Stimulated activated CD4-positive, alpha-beta T cell treated with anti-CD3 and anti-CD28 coated beads, Interleukin-1b, Interleukin-23, amount 100 ng/mL, for 48 hours (primary cell): ENCODE measurements at regions not wholly inside any gene's neighbourhood (a gene's known extent, or its start where the extent isn't known, plus 50 kb on each side); places are given as distances from the start of the nearest gene placed in this dataset.

Experiments used
- DNase-seq: peaks from one replicate; pipeline ENCODE4 v3.0.0-alpha.2; 2020

DNA sequence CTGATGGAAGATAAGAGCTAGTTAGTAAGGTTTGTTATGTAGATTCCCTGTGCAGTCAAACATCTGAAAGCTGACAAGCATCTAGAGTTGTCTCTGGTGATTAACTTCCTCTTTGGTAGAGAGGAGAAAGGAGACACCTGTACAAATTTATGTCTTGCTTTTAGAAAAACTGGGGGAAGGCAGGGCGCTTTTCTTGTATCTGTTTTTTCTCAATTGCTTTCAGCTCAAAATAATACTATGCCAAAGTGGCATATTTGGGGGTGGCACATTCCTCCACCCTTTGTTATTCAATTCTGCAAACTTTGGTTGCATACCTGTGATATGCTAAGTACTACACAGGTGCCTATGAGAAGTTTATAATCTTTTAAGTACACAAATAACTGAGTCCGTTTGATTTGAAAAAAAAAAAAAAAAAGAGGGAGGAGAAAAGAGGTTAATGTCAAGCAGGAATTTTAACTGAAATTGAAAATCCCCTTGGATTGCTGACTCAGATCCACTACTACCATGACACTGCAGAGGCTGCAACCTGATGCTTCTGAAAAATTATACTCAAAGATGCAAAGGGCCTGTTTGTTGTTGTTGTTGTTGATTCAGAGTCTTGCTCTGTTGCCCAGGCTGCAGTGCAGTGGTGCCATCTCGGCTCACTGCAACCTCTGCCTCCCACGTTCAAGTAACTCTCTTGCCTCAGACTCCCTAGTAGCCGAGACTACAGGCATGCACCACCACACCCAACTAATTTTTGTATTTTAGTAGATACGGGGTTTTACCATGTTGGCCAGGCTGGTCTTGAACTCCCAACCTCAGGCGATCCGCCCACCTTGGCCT, 164.8 kb upstream of the NBEA start:
- DNase-seq, result no peak

DNA sequence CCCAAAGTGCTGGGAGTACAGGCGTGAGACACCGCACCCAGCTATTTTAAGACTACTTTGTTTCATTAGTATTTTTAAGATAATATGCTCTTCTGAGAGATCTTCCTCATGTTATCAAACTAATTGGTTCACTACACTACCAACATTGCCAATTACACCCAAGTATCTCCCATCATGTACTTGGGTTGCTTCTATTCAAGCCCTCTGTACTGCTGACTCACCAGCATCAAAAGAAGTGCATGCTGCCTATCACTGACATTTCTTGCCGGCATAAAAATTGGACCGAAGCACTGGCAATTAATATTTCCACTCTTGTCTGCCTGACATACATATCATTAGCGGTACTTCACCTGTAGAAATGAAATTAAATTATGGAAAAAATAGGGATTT, 164.2 kb upstream of the NBEA start:
- DNase-seq, result no peak

DNA sequence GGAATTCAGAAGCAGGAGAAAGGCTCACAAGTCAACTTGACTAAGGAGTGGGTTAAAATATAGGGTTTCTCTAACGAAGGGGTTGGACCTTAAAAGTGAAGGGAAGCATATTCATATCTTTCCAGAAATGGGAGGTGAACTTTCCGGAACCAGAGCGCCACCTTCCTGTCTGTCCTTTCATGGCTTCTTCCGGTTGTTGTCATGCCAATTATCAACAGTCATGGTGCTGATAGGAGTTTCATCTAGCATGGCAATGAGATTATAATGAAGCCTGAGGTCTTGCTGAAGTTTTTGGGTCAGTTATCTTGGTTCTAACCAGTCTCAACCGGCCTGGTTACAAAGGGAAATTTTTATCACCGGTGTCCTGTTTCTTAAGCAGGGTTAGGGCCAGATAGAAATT, 162.9 kb upstream of the NBEA start:
- DNase-seq, result no peak

DNA sequence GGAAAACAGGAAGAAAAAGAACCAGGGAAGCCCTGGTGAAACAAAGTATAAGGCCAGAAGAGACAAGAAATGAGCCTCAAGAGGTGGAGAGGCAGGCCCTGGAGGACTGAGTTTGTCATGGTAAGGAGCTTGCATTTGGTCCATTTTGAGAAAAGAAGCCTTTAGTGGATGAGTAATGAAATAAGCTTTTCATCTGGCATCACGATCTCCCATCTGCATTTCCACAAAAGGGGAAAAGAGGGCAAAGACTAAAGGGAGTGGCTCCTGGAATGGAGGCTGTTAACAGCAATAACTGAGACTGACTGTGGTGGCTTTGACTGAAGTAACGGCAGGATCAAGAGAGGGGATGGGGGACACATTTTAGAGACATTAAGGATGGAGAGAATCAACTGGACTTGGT, 148.8 kb upstream of the NBEA start:
- no peak for DNase-seq

DNA sequence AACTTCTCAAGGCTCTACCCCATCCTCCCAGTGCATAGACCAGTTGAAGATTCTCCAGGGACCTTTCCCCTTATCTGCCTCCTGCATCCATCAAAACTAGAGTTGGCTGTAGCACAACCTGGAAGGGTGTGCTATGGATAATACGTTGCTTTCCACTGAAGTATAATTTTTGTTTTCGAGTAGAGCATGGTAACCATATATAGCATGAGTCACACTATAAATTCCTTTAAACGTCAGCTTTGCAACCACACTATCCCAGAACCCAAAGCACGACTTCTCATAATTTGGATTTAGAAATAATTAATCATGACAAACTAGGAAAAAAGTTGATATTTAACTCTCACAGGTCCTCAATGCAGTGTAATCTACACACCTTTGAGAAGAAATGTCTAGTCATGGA, 138.3 kb upstream of the NBEA start:
- no peak for DNase-seq

DNA sequence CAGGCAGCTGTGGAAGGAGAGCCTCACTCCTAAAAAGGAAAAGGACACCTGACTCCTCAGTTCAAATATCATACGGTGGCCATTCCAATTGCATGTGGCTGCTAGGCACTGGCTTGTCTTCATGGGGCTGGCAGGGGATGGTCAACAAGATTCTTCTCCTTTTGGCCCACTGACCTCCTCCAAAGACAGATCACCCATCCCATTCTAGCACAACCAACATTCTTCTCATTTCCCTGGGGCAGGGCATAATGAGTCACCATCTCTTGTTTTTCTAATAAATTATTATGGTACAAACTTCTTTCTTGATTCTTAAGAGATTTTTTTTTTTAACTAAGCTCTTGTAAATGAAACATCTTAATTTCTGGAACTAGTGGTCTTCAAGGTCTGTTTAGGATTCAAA, 136.7 kb upstream of the NBEA start:
- no peak for DNase-seq

DNA sequence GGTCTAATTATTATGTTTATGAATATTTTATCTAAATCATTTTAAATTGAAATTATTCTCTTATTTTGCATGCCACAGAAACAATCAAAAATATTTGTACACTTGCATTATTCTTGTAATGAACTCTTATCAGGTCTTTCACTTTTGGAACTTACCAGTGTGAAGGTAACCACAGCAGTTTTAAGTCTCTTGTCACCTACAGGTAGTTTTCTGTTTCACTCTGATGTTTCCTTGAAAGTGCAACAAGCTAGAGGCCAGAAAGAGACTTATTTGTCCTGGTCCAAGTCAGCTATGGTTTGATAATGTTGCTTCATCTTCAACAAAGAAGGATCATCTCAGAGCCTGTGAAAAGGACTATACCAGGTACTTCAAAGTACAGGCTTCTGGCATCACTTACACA, 133.4 kb upstream of the NBEA start:
- no peak for DNase-seq

DNA sequence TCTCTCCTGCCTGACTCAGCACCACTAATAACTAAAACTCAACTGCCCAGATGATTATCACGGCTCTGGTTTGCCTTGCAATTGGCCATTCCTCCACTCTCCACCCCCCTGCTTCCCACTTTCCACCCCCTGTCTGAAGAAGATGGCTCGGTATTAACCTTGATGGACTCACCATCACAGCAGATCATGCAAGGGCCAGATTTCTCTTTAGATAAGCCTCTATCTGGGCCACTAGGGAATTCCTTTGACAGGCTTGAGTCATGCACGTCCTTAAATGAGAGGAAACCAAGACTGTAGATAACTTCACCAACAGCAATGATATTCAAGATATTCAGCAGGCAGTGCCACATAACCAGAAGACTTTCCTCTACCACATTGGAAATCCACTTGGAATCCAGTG, 131.1 kb upstream of the NBEA start:
- DNase-seq, result no peak

DNA sequence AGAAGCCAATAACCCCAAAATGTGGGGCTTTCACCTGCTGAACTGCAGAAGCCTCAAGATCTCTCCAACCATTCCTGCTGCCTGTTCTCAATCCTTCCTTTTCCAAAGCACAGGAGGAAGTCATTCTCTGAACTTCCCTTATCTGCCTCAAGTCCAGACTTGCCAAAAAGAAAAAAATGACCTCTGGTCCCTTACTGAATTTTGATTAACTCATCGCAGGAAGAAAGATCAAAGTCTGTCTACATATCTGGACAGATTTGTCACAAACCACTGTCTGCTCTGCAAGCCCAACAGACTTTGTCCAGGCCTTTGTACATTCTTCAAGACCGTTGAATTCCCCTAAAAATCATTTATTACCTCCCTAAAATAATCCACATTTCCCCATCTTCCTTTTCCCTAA, 126.5 kb upstream of the NBEA start:
- DNase-seq, result no peak

DNA sequence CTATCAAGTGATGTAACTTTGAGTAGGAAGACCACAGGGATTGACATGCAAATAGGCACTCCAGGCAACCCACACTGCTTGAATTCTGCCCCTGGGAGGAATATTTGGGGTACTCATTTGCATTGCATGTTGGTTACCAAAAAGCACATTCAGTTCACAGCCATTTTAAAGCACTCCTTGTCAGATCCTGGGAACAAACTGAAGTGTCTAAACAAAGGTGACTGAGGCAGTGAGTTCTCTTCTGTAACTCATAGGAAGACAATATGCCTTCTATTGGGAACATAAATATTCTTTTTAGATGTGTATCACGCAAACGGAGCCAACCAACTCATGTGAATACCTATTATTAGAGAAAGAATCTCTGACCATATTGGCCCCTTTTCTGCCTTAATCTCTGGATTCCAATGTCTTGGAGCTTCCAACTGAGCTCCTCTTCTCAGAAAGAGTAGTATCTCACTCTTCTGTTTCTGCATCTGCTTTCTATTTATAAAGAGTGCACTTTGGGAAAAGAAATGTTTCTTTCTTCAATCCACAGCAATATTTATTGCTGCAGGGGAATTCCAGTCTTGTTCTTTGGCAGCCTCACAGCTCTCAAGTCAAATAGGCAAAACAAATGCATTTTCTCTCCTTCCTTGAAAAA, 125.7 kb upstream of the NBEA start:
- DNase-seq, result no peak

DNA sequence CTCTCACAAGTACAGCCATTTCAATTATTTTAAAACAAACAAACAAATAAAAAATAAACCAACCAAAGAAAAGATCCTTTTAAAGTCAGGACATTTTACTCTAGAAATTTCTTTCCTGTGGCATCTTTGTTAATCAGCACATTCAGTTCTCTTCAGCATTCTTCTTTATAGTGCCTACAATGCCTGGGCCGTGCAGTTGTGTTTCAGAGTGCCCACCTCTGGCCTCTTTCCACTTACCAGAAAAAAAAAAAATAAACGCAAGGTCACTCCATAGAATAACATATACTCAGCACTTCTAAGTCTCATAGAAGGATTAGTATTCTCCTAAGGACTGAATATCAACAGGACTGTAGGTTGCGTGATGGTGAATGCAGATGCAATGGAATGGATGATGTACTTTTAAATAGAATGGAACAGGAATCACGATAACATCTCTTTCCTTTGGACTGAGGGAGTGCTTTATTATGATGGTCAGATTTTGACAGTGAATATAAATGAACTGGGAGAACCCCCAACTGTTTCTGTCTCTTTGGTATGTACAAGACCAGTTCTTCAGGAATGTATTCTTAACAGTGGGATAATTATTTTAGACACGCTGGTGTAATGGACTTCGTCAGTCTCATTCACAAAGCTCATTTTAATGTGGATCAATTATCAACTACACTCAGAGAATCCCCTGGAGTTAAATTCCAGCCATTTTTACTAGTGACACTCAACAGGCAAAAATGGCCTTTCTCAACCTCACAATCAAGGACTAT, 125.0 kb upstream of the NBEA start:
- DNase-seq, result no peak

DNA sequence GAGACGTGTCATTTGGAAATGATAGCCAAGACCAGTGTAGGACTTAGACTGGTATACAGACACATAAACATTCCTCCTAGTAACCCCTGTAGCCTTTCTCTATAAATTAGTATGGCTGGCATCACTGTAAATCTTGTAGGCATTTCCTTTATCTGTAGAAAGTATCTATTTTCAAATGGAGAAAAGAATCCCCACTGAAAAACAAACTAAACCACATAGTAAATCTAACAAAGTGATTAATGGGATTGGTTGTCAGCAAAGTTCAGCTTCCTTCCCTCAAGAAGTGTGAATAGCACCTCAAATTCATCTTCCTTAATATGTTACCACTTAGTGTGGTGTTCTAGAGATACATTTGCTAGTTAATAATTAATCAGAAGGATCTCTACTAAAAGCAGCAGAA, 119.4 kb upstream of the NBEA start:
- DNase-seq, result no peak

DNA sequence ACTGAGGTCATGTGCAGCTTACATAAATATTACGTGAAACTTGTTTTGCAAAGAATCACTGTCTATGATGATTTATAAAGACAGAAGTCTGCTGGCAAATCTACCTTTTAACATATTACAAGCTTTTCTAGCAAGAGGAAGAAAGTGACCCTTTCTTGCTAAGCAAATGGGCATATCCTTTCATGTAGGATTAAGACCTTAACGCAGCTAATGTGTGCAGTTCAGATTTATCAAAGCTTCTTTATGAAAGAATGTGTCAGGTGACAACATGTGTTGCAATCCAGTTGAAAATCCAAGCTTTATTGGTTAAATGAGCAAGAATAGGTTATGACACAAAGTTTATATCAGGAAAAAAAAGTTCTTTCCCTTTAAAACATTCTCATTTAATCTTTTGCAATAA, 115.6 kb upstream of the NBEA start:
- DNase-seq, result no peak

DNA sequence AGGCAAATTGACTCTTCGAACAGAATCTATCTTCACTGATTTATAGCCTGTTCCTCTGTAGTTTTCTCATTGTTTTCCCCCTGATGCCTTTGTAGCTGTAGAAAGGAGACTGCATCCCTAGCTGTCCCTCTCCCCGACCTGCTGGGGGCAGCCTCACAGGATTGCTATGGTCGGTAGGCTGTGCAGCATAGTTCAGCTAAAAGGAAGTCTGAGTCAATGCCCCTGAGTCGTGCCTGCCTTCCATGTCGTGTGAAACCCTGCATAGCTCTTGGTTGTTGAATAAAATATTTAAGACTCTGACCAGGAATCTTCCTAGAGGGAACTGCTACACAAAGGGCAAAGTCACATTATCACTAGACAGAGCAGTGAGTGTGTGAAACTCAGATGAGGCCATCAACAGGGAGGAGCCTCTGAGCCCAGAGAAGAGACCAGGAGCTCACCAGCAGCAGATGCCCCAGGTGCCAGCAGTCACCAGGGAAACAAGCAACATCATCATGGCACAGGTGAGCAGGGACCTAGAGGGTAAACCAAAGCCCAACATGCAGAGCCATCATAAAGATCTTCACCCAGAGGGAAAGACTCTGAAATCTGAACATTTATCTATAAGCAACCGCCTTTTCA, 108.4 kb upstream of the NBEA start:
- DNase-seq, result no peak

DNA sequence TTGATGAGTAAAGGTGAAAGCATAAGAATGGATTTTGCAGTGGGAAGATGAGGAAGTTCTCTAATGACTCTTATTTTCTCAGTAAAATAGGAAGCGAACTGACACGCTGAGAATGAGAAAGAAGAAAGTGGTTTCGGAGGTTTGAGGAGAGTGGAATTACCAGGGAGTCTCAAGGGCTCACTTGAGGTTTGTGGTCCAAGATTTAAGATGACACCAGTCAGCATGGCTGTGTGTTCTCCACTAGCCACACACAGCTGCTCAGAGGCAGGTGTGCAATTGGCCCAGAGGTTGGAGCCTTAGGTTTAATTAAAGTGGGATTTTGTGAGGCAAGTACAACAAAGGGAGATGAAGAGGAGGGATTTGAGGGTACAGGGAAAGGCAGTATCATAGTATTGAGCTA, 99.6 kb upstream of the NBEA start:
- DNase-seq, result no peak

DNA sequence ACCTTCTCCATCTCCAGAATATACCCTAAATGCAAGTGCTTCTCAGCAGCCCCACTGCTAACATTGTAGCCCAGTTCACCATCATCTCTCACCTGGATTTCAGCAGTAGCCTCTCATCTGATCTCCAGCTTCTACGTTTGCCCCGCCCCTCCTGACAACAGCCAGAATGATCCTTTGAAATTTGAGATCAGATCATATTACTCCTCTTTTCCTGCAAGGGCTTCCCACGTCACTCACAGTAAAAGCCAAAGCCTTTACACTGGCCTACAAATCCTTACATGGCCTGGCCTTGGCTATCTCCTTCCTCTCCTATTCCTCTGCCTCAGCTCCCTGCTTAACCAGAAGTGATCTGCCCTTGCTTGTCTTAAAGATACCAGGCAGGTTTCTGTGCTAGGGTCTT, 94.3 kb upstream of the NBEA start:
- no peak for DNase-seq

DNA sequence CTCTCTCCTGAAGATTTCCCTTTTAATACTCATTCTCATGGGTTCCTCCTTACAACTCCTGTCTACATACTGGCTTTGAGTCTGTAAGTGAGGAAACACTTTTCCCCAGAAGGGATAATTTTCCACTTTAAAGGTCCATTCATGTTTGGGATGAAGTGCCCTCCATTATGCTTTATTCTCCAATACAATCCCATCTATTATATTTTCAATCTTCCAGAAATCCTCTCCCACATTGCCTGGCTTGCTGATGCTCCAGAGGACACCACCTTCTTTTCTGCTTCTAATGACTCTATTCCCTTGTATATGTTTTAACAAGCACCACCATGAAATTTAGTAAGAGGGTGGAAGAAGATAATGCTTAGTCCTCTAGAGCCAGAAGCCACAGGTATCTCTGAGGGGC, 92.7 kb upstream of the NBEA start:
- no peak for DNase-seq

DNA sequence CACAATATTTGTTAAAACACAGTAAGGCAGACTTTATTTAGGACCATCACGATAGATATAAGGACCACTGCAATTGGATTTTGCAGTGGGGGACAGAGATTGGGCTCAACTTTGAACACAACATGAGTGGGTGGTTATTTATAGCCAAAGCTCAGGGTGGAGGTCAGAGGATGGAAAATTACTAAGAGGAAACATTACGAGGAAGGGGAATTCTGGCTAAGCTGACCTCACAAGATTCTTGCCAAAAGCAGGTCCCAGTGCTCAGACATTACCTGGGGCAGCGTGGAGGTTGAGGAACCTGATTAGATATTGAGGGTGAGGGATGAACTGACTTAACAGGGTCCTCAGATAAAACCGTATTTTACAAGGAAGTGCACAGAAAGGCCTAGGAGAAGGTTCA, 88.9 kb upstream of the NBEA start:
- no peak for DNase-seq

DNA sequence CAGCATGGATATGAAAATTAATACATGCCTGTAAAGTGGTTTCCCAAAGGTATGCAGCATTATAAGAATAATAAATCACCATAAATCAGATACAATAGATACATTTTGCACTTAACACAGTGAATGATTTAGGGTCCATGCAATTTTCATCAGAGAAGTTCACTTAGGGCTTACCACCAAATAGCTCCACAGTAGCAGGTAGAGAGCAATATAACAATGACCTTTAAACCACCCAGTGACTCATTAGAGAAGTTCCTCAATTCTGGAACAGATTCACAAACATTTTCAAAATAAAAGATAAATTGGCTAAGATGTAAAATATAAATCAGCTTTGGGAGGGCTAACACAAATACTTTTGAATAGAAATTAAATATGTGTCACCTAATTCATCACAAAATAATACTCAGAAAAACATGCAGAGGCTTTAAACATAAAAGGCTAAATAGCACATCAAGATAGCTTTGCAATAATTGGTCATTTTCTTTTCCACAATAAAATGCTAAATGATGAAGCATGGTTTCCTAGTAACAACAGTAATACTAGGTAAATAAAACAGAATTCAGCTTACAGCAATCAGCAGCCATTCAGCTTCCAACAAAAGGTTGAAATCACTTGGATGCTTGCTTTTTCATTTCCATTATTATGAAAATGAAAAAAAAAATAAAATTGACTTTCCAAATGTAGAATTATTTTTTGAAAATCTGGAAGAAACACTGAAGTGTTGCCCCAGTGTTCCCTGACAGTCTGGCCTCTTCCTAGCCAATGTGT, 84.3 kb upstream of the NBEA start:
- DNase-seq, result no peak

DNA sequence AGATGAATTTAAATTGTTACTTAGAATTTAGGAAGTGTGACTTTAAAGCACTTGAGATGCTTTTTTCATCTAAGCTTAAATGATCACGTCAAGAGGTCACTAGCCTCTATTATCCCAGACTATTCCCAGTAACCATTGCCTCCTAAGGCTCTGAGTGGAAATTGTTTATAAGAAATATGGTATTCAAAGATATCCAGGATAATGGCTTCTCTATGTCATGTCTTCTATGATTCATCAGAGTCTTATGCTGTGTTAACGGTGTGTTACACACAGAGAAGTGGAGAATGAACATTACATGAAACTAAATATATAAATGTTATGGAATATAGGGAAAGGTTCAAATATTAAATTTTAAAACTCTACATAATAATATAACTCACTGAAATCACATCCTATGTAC, 79.8 kb upstream of the NBEA start:
- DNase-seq, result no peak

DNA sequence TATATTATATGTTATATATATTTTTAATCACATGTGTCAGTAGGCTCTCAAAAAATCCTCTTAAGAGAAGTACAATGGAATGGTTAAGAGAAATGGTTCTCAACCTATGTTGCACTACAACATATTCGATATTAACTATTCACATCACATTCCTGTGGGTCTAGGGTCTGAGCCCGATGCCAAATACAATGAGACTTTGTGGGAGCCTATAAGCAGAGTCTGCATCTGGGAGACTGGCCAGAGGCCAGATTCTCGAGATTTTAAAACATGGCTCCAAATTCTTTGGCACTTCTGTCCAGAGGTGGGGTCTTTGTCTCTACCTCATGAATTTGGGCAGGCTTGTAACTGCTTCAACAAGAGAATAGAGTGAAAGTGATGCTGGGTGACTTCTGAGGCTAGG, 79.4 kb upstream of the NBEA start:
- DNase-seq, result no peak

DNA sequence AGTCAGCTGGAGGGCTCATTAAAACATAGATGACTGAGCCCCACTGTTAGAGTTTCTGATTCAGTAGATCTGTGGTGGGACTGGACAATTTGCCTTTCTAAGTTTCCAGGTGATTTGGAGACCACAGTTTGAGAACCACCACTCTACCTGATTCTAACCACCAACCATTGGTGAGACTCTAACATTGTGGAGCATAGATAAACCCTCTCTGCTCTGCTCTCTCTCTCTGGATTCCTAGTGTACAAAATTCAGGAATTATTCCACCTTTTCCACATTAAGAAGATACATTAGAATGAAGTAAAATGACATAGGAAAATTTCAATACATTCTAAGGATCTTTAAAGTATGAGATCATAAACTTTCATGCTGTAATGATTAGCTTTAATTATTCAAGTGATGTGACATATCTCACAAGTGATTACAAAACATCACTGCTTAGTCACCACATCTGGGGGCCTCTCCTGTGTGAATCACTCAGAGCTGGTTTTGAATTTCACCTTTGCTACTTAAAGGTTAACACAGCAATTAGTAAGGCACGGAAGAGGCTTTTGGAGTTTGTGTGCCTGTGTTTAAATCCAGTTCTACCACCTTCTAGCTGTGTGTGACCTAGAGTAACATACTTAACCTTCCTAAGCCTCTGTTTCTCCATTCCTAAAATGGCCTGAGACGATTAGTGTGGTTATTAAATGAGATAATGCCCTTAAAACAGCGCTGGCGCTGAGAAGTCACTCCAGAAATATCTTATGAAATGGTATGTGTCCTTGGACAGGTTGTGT, 78.5 kb upstream of the NBEA start:
- DNase-seq, result no peak
